ENCODE measurements at regions not wholly inside any gene's neighbourhood (a gene's known extent, or its start where the extent isn't known, plus 50 kb on each side); places are given as distances from the start of the nearest gene placed in this dataset.

GRCh38 chr4:162878096-162878495 is 288.6 kb downstream of the NAF1 start (continued):
- TF ChIP-seq RAD21 (IDR thresholded peaks at IDR 0.05) (no peak), YY1 (IDR thresholded peaks at IDR 0.05) (no peak)

DNA sequence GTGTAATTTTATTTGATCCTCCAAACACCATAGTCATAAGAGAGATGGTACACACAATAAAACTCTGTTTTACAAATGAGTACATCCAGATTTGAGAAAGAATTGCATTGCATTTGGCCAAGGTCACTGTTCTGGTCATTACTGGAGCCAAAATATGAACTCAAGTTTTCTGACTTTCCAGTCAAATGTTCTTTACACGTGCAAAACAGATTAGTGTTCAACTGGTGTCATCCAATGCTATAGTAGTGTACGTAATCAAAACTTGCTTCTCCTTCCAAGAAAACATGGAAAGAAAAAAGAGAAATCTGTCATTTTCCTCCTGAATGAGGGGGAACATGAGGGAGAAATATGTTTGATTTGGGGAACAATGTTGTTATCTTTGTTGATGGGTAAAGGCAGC is 291.9 kb downstream of the NAF1 start:
- 69% methylated on average over 2 of the region's 2 CpGs for WGBS

More for the DNA sequence above, 291.9 kb downstream of the NAF1 start:
- Histone ChIP-seq H3K36me3 (ENCODE audit: control insufficient read depth in 4 of 4, insufficient read depth in 3 of 4, low read depth in 1 of 4, low read length in 3 of 4) (no peaks in the 10 kb centered on the region), H3K4me1 (ENCODE audit: control insufficient read depth in 4 of 4, insufficient read depth in 4 of 4, low read length in 3 of 4) (no peaks in the 10 kb centered on the region), H3K9ac (ENCODE audit: low read depth in 1 of 2, low read length in 2 of 2) (no peak overlapping the region), H3K4me3 (ENCODE audit: low read depth in 1 of 3, low read length in 3 of 3) (no peak overlapping the region), H3K9me3 (ENCODE audit: control insufficient read depth in 4 of 4, low read length in 3 of 4) (peaks cover 0 to 3% (median 0%) of the 10 kb centered on the region in 4 donors), H3K27me3 (ENCODE audit: control insufficient read depth in 4 of 4, insufficient read depth in 4 of 4, low read length in 3 of 4) (no peaks in the 10 kb centered on the region), H3K27ac (ENCODE audit: low read depth in 1 of 2, low read length in 2 of 2) (no peak overlapping the region)
- no peak for TF ChIP-seq HNF4A (conservative IDR thresholded peaks at IDR 0.05)
- no peak for TF ChIP-seq JUND (IDR thresholded peaks at IDR 0.05)
- TF ChIP-seq, protein P1, sequence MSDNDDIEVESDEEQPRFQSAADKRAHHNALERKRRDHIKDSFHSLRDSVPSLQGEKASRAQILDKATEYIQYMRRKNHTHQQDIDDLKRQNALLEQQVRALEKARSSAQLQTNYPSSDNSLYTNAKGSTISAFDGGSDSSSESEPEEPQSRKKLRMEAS (IDR thresholded peaks at IDR 0.05): no peak
- no peak for TF ChIP-seq ATF3 (IDR thresholded peaks at IDR 0.05)
- TF ChIP-seq ZBTB33 (IDR thresholded peaks at IDR 0.05): no peak
- no peak for TF ChIP-seq RXRA (IDR thresholded peaks at IDR 0.05)
- TF ChIP-seq HNF4G (IDR thresholded peaks at IDR 0.05): no peak
- TF ChIP-seq GABPA (IDR thresholded peaks at IDR 0.05 in 1 of 2, conservative IDR thresholded peaks at IDR 0.05 in 1 of 2): no peak
- no peak for TF ChIP-seq RAD21 (IDR thresholded peaks at IDR 0.05)
- TF ChIP-seq SP1 (IDR thresholded peaks at IDR 0.05): no peak
- no peak for TF ChIP-seq REST (IDR thresholded peaks at IDR 0.05)
- TF ChIP-seq FOXA2 (IDR thresholded peaks at IDR 0.05): no peak
- DNase-seq (ENCODE audit: low spot score): no peak

All from liver (tissue), 7 donors.